ENCODE measurements at regions not wholly inside any gene's neighbourhood (a gene's known extent, or its start where the extent isn't known, plus 50 kb on each side); places are given as distances from the start of the nearest gene placed in this dataset.

GRCh38 chr7:136069840-136070529 lies 92.8 kb upstream of the MTPN start:
- TF ChIP-seq MYC (IDR thresholded peaks at IDR 0.05; ENCODE audit: low read depth, low read length) (no peak), CTCF (IDR thresholded peaks at IDR 0.05; ENCODE audit: low read depth, low read length) (no peak)

Measured in NB4 (cell line).